ENCODE measurements at regions not wholly inside any gene's neighbourhood (a gene's known extent, or its start where the extent isn't known, plus 50 kb on each side); places are given as distances from the start of the nearest gene placed in this dataset.

- Histone ChIP-seq H3K27me3 (ENCODE audit: low read depth, low read length) (no peaks in the 10 kb centered on the region), H2AFZ (ENCODE audit: low read depth, low read length) (no peak overlapping the region), H3K9me3 (ENCODE audit: insufficient read depth, low read length) (no peaks in the 10 kb centered on the region), H3K4me3 (ENCODE audit: low read length) (no peak overlapping the region), H4K20me1 (ENCODE audit: insufficient read depth, low read length) (no peaks in the 10 kb centered on the region), H3K79me2 (ENCODE audit: low read length) (no peaks in the 10 kb centered on the region), H3K9ac (ENCODE audit: low read length) (no peak overlapping the region), H3K4me2 (ENCODE audit: low read length) (no peak overlapping the region), H3K27ac (ENCODE audit: low read length) (no peak overlapping the region), H3K4me1 (ENCODE audit: low read length) (no peaks in the 10 kb centered on the region), H3K36me3 (replicated peaks; ENCODE audit: low read depth, low read length) (no peaks in the 10 kb centered on the region)
- TF ChIP-seq, protein P1, sequence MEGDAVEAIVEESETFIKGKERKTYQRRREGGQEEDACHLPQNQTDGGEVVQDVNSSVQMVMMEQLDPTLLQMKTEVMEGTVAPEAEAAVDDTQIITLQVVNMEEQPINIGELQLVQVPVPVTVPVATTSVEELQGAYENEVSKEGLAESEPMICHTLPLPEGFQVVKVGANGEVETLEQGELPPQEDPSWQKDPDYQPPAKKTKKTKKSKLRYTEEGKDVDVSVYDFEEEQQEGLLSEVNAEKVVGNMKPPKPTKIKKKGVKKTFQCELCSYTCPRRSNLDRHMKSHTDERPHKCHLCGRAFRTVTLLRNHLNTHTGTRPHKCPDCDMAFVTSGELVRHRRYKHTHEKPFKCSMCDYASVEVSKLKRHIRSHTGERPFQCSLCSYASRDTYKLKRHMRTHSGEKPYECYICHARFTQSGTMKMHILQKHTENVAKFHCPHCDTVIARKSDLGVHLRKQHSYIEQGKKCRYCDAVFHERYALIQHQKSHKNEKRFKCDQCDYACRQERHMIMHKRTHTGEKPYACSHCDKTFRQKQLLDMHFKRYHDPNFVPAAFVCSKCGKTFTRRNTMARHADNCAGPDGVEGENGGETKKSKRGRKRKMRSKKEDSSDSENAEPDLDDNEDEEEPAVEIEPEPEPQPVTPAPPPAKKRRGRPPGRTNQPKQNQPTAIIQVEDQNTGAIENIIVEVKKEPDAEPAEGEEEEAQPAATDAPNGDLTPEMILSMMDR (IDR thresholded peaks at IDR 0.05; ENCODE audit: low read depth, low read length) = no peak
- TF ChIP-seq EZH2phosphoT487 (IDR thresholded peaks at IDR 0.05; ENCODE audit: low read depth) = no peak
Measured at GRCh38 chr17:33511670-33512069, 218.6 kb upstream of the ASIC2 start.

DNA sequence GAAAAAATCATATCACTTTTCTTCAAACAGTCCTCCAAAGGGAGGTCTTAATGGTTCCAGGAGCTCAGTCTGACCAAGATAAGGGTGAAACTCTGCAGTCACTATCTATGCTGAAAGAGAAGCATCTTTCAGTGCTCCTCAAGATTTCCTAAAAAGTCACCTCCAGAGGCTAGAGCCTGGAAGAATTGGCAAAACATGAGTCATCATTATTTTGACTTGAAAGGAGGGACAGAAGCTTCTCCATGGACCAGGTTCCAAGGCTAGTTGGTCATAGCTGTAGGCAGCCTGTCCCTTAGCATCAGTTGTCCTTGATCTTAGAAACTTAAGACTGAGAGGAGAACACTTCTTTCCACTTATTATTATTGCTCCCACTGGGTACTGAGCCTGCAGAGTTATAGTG lies 219.0 kb upstream of the ASIC2 start:
- no peak overlapping the region for H3K4me2 ChIP-seq (ENCODE audit: low read length)
- no peaks in the 10 kb centered on the region for H4K20me1 ChIP-seq (ENCODE audit: insufficient read depth, low read length)
- H3K79me2 ChIP-seq (ENCODE audit: low read length) = no peaks in the 10 kb centered on the region
- no peaks in the 10 kb centered on the region for H3K4me1 ChIP-seq (ENCODE audit: low read length)
- H3K27me3 ChIP-seq (ENCODE audit: low read depth, low read length) = no peaks in the 10 kb centered on the region
- no peaks in the 10 kb centered on the region for H3K9me3 ChIP-seq (ENCODE audit: insufficient read depth, low read length)
- H2AFZ ChIP-seq (ENCODE audit: low read depth, low read length) = no peak overlapping the region
- no peak overlapping the region for H3K27ac ChIP-seq (ENCODE audit: low read length)
- H3K9ac ChIP-seq (ENCODE audit: low read length) = no peak overlapping the region
- no peak for TF ChIP-seq EZH2phosphoT487 (IDR thresholded peaks at IDR 0.05; ENCODE audit: low read depth)
- TF ChIP-seq, protein P1 (IDR thresholded peaks at IDR 0.05; ENCODE audit: low read depth, low read length) = no peak
- H3K4me3 ChIP-seq (ENCODE audit: low read length) = no peak overlapping the region
- H3K36me3 ChIP-seq (replicated peaks; ENCODE audit: low read depth, low read length) = no peaks in the 10 kb centered on the region

GRCh38 chr17:33513769-33514168 lies 220.7 kb upstream of the ASIC2 start:
- H3K27ac ChIP-seq (ENCODE audit: low read length) = no peak overlapping the region
- TF ChIP-seq EZH2phosphoT487 (IDR thresholded peaks at IDR 0.05; ENCODE audit: low read depth) = no peak
- TF ChIP-seq, protein P1 (IDR thresholded peaks at IDR 0.05; ENCODE audit: low read depth, low read length) = no peak
- H3K9ac ChIP-seq (ENCODE audit: low read length) = no peak overlapping the region
- H2AFZ ChIP-seq (ENCODE audit: low read depth, low read length) = no peak overlapping the region
- H3K36me3 ChIP-seq (replicated peaks; ENCODE audit: low read depth, low read length) = no peaks in the 10 kb centered on the region
- H3K27me3 ChIP-seq (ENCODE audit: low read depth, low read length) = no peaks in the 10 kb centered on the region
- H3K9me3 ChIP-seq (ENCODE audit: insufficient read depth, low read length) = no peaks in the 10 kb centered on the region
- H3K79me2 ChIP-seq (ENCODE audit: low read length) = no peaks in the 10 kb centered on the region
- no peak overlapping the region for H3K4me3 ChIP-seq (ENCODE audit: low read length)
- H3K4me1 ChIP-seq (ENCODE audit: low read length) = no peaks in the 10 kb centered on the region
- H4K20me1 ChIP-seq (ENCODE audit: insufficient read depth, low read length) = no peaks in the 10 kb centered on the region
- no peak overlapping the region for H3K4me2 ChIP-seq (ENCODE audit: low read length)

- Histone ChIP-seq H3K4me2 (ENCODE audit: low read length) (no peak overlapping the region), H4K20me1 (ENCODE audit: insufficient read depth, low read length) (no peaks in the 10 kb centered on the region), H3K4me3 (ENCODE audit: low read length) (no peak overlapping the region), H3K9ac (ENCODE audit: low read length) (no peak overlapping the region), H3K36me3 (replicated peaks; ENCODE audit: low read depth, low read length) (no peaks in the 10 kb centered on the region), H3K79me2 (ENCODE audit: low read length) (no peaks in the 10 kb centered on the region), H3K9me3 (ENCODE audit: insufficient read depth, low read length) (no peaks in the 10 kb centered on the region), H3K27ac (ENCODE audit: low read length) (no peak overlapping the region), H3K27me3 (ENCODE audit: low read depth, low read length) (no peaks in the 10 kb centered on the region), H3K4me1 (ENCODE audit: low read length) (no peaks in the 10 kb centered on the region), H2AFZ (ENCODE audit: low read depth, low read length) (no peak overlapping the region)
- TF ChIP-seq, protein P1 (IDR thresholded peaks at IDR 0.05; ENCODE audit: low read depth, low read length) = no peak
Measured at GRCh38 chr17:33514369-33514768, 221.3 kb upstream of the ASIC2 start.

All from OCI-LY3 (cell line).